IMR-90 (cell line): ENCODE measurements at regions not wholly inside any gene's neighbourhood (a gene's known extent, or its start where the extent isn't known, plus 50 kb on each side); places are given as distances from the start of the nearest gene placed in this dataset.

Experiments
- CEBPB ChIP-seq: IDR thresholded peaks from 2 replicates; pipeline ENCODE4 v1.6.1; 2012; ENCODE audit warnings: low read depth, low read length, improper control_type of control experiment
- MAZ ChIP-seq: IDR thresholded peaks from 2 replicates; pipeline ENCODE4 v1.6.1; 2012; ENCODE audit warnings: low read depth, mild to moderate bottlenecking, low read length, improper control_type of control experiment, moderate library complexity, borderline replicate concordance
- MXI1 ChIP-seq: IDR thresholded peaks from 2 replicates; pipeline ENCODE4 v1.6.1; 2012; ENCODE audit warnings: low read depth, mild to moderate bottlenecking, low read length, moderate library complexity, borderline replicate concordance
- POLR2A ChIP-seq: IDR thresholded peaks from 2 replicates; pipeline ENCODE4 v1.6.1; 2012; ENCODE audit warnings: mild to moderate bottlenecking, low read depth, low read length
- RFX5 ChIP-seq: IDR thresholded peaks from 2 replicates; pipeline ENCODE4 v1.8.0; 2012; ENCODE audit warnings: low read depth, mild to moderate bottlenecking, low read length, moderate library complexity
- SMC3 ChIP-seq: fragments of 150-350 bp; IDR thresholded peaks from 2 replicates; pipeline ENCODE4 v1.6.1; 2016; ENCODE audit warnings: low read depth, mild to moderate bottlenecking, antibody characterized with exemption, low read length, moderate library complexity
- TF ChIP-seq, protein P1 (sequence below): conservative IDR thresholded peaks from 2 replicates; pipeline ENCODE4 v1.5.1; 2012; ENCODE audit warnings: mild to moderate bottlenecking, low read depth, low read length, improper control_type of control experiment

DNA sequence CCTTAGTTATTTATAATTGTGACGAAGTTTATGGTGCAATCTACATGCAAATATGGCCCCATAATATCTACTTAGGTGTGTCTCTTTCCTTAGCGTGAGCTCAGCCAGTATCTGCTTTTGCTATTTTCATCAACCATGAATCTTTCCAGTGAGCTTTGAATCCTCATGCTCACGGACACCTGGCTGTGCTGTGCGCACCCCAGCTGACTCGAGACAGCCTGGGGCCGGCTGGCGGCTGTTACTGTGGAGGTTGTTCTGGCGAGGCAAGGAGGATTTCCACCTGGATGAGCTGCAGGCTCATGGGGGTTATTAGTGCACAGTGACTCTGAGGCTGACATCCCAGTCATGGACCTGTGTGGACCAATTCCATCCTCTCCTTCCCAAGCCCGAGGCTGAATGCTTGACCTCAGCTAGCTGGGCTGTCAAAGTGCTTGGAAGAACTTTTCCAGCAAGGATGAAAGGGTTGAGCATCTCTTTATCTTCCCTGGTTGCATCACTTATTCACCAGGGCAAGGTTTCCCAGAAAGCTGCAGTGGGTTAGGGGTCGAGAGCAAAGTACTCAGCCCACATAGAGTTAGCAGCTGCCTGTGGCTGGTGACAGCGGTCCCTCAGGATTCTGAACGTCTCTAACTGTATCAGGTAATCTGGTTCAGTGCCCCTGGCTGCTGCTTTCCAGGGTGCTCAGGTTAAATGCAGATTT lies 141.7 kb downstream of the ARL4C start:
- no peak for TF ChIP-seq MAZ
- no peak for TF ChIP-seq CEBPB
- TF ChIP-seq, protein P1, sequence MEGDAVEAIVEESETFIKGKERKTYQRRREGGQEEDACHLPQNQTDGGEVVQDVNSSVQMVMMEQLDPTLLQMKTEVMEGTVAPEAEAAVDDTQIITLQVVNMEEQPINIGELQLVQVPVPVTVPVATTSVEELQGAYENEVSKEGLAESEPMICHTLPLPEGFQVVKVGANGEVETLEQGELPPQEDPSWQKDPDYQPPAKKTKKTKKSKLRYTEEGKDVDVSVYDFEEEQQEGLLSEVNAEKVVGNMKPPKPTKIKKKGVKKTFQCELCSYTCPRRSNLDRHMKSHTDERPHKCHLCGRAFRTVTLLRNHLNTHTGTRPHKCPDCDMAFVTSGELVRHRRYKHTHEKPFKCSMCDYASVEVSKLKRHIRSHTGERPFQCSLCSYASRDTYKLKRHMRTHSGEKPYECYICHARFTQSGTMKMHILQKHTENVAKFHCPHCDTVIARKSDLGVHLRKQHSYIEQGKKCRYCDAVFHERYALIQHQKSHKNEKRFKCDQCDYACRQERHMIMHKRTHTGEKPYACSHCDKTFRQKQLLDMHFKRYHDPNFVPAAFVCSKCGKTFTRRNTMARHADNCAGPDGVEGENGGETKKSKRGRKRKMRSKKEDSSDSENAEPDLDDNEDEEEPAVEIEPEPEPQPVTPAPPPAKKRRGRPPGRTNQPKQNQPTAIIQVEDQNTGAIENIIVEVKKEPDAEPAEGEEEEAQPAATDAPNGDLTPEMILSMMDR = no peak
- no peak for TF ChIP-seq POLR2A
- TF ChIP-seq SMC3 = no peak
- no peak for TF ChIP-seq MXI1
- no peak for TF ChIP-seq RFX5
